ENCODE measurements at regions not wholly inside any gene's neighbourhood (a gene's known extent, or its start where the extent isn't known, plus 50 kb on each side); places are given as distances from the start of the nearest gene placed in this dataset.

- Histone ChIP-seq H3K27ac (ENCODE audit: low read depth, low read length, poor library complexity, severe bottlenecking) (no peak overlapping the region), H3K4me1 (ENCODE audit: insufficient read depth, low read length, poor library complexity, severe bottlenecking) (no peaks in the 10 kb centered on the region), H3K27me3 (replicated peaks; ENCODE audit: insufficient read depth, low read depth, low read length, poor library complexity) (peaks cover 4% of the 10 kb centered on the region), H3K36me3 (ENCODE audit: insufficient read depth, low read length, poor library complexity, severe bottlenecking) (no peaks in the 10 kb centered on the region), H3K4me3 (ENCODE audit: low read depth, low read length, poor library complexity, severe bottlenecking) (no peak overlapping the region), H3K9me3 (ENCODE audit: low read depth, low read length, poor library complexity, severe bottlenecking) (no peaks in the 10 kb centered on the region)
- DNase-seq (ENCODE audit: low spot score), result peak; percentile 19
- BruUV-seq (replicated peaks), result no TSS peak
- POLR2A ChIA-PET (ENCODE audit: low non-redundant PET), result no interaction called here
- intact Hi-C loops (cut with micrococcal nuclease; ENCODE audit: unreplicated experiment), result no loop called here
- CTCF ChIA-PET, result no interaction called here
- TF ChIP-seq, protein P1, sequence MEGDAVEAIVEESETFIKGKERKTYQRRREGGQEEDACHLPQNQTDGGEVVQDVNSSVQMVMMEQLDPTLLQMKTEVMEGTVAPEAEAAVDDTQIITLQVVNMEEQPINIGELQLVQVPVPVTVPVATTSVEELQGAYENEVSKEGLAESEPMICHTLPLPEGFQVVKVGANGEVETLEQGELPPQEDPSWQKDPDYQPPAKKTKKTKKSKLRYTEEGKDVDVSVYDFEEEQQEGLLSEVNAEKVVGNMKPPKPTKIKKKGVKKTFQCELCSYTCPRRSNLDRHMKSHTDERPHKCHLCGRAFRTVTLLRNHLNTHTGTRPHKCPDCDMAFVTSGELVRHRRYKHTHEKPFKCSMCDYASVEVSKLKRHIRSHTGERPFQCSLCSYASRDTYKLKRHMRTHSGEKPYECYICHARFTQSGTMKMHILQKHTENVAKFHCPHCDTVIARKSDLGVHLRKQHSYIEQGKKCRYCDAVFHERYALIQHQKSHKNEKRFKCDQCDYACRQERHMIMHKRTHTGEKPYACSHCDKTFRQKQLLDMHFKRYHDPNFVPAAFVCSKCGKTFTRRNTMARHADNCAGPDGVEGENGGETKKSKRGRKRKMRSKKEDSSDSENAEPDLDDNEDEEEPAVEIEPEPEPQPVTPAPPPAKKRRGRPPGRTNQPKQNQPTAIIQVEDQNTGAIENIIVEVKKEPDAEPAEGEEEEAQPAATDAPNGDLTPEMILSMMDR (conservative IDR thresholded peaks at IDR 0.05; ENCODE audit: low read depth, low read length), result no peak
- TF ChIP-seq EZH2 (IDR thresholded peaks at IDR 0.05; ENCODE audit: borderline replicate concordance, low read depth, low read length, poor library complexity, severe bottlenecking), result no peak
These were observed 195.2 kb downstream of the S1PR1 start for GRCh38 chr1:101431956-101432510.

GRCh38 chr1:101435831-101436511 lies 199.2 kb downstream of the S1PR1 start:
- POLR2A ChIA-PET (ENCODE audit: low non-redundant PET), result no interaction called here
- BruUV-seq (replicated peaks), result no TSS peak

GRCh38 chr1:101437800-101438199 lies 201.0 kb downstream of the S1PR1 start:
- Histone ChIP-seq H3K4me1 (ENCODE audit: insufficient read depth, low read length, poor library complexity, severe bottlenecking) (no peaks in the 10 kb centered on the region), H3K27ac (ENCODE audit: low read depth, low read length, poor library complexity, severe bottlenecking) (no peak overlapping the region), H3K4me3 (ENCODE audit: low read depth, low read length, poor library complexity, severe bottlenecking) (no peak overlapping the region), H3K9me3 (ENCODE audit: low read depth, low read length, poor library complexity, severe bottlenecking) (no peaks in the 10 kb centered on the region), H3K36me3 (ENCODE audit: insufficient read depth, low read length, poor library complexity, severe bottlenecking) (no peaks in the 10 kb centered on the region), H3K27me3 (replicated peaks; ENCODE audit: insufficient read depth, low read depth, low read length, poor library complexity) (no peaks in the 10 kb centered on the region)
- no peak for TF ChIP-seq EZH2 (IDR thresholded peaks at IDR 0.05; ENCODE audit: borderline replicate concordance, low read depth, low read length, poor library complexity, severe bottlenecking)
- TF ChIP-seq, protein P1 (conservative IDR thresholded peaks at IDR 0.05; ENCODE audit: low read depth, low read length), result no peak
- BruUV-seq (replicated peaks), result no TSS peak
- no peak for DNase-seq (ENCODE audit: low spot score)
- ChIA-PET POLR2A (ENCODE audit: low non-redundant PET) (no interaction called here), CTCF (interaction anchor here (0.5 to 1.9 kb wide), 2 partner anchors 129 to 199 kb away, joined by 6 to 14 read pairs; no protein-coding TSS in a partner anchor)
- intact Hi-C loops (cut with micrococcal nuclease; ENCODE audit: unreplicated experiment), result loop anchor here (5.0 kb wide), 1 partner anchor 130 kb away; no protein-coding TSS in a partner anchor

More at GRCh38 chr1:101435831-101436511, 199.2 kb downstream of the S1PR1 start:
- CTCF ChIA-PET, result no interaction called here
- TF ChIP-seq, protein P1 (conservative IDR thresholded peaks at IDR 0.05; ENCODE audit: low read depth, low read length), result no peak
- no peak for TF ChIP-seq EZH2 (IDR thresholded peaks at IDR 0.05; ENCODE audit: borderline replicate concordance, low read depth, low read length, poor library complexity, severe bottlenecking)
- H3K4me1 ChIP-seq (ENCODE audit: insufficient read depth, low read length, poor library complexity, severe bottlenecking), result no peaks in the 10 kb centered on the region
- DNase-seq (ENCODE audit: low spot score), result no peak
- H3K36me3 ChIP-seq (ENCODE audit: insufficient read depth, low read length, poor library complexity, severe bottlenecking), result no peaks in the 10 kb centered on the region
- no peak overlapping the region for H3K4me3 ChIP-seq (ENCODE audit: low read depth, low read length, poor library complexity, severe bottlenecking)
- intact Hi-C loops (cut with micrococcal nuclease; ENCODE audit: unreplicated experiment), result loop anchor here (5.0 kb wide), 1 partner anchor 129 kb away; no protein-coding TSS in a partner anchor
- no peak overlapping the region for H3K27ac ChIP-seq (ENCODE audit: low read depth, low read length, poor library complexity, severe bottlenecking)
- H3K27me3 ChIP-seq (replicated peaks; ENCODE audit: insufficient read depth, low read depth, low read length, poor library complexity), result no peaks in the 10 kb centered on the region
- H3K9me3 ChIP-seq (ENCODE audit: low read depth, low read length, poor library complexity, severe bottlenecking), result no peaks in the 10 kb centered on the region
